HEK293 (cell line): ENCODE measurements at regions not wholly inside any gene's neighbourhood (a gene's known extent, or its start where the extent isn't known, plus 50 kb on each side); places are given as distances from the start of the nearest gene placed in this dataset.

Experiments used
- ZBTB48 ChIP-seq: fragments of 450-650 bp; formaldehyde crosslinking; IDR thresholded peaks from 2 replicates; pipeline ENCODE4 v1.5.1; 2016; ENCODE audit warnings: missing biosample characterization, missing genetic modification characterization
- ZBTB8A ChIP-seq: fragments of 450-650 bp; formaldehyde crosslinking; IDR thresholded peaks from 2 replicates; pipeline ENCODE4 v1.5.1; 2016; ENCODE audit warnings: missing biosample characterization, missing genetic modification characterization
- ZNF16 ChIP-seq: fragments of 450-650 bp; formaldehyde crosslinking; IDR thresholded peaks from 2 replicates; pipeline ENCODE4 v1.5.1; 2016; ENCODE audit warnings: low read depth, missing biosample characterization, missing genetic modification characterization
- ZNF530 ChIP-seq: fragments of 450-650 bp; formaldehyde crosslinking; IDR thresholded peaks from 2 replicates; pipeline ENCODE4 v1.5.1; 2016; ENCODE audit warnings: low read depth, missing biosample characterization, missing genetic modification characterization
- TF ChIP-seq, protein P1 (sequence below): fragments of 450-650 bp; formaldehyde crosslinking; IDR thresholded peaks from 2 replicates; pipeline ENCODE4 v1.5.1; 2016; ENCODE audit warnings: missing biosample characterization, missing genetic modification characterization

DNA sequence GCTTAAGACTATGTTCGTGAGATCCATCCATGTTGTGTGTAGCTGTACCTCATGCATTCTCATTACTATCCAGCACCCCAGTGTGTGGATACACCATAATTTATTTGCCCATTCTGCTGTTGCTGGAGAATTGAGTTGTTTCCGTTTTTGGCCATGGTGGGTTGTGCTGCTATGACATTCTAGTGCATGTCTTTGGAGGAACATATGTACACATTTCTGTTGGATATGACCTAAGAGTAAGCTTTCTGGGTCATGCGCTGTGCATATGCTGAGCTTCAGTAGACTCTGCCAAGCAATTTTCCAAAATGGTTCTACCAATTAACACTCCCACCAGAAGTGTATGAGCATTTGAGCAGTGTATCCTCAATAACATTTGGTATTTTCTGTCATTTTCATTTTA lies 316.6 kb downstream of the MIAT start:
- TF ChIP-seq ZBTB48 (tag by site-specific recombination) (no peak), ZBTB8A (tag by site-specific recombination) (no peak), ZNF530 (tag by site-specific recombination) (no peak), ZNF16 (tag by site-specific recombination) (no peak)
- TF ChIP-seq, protein P1, sequence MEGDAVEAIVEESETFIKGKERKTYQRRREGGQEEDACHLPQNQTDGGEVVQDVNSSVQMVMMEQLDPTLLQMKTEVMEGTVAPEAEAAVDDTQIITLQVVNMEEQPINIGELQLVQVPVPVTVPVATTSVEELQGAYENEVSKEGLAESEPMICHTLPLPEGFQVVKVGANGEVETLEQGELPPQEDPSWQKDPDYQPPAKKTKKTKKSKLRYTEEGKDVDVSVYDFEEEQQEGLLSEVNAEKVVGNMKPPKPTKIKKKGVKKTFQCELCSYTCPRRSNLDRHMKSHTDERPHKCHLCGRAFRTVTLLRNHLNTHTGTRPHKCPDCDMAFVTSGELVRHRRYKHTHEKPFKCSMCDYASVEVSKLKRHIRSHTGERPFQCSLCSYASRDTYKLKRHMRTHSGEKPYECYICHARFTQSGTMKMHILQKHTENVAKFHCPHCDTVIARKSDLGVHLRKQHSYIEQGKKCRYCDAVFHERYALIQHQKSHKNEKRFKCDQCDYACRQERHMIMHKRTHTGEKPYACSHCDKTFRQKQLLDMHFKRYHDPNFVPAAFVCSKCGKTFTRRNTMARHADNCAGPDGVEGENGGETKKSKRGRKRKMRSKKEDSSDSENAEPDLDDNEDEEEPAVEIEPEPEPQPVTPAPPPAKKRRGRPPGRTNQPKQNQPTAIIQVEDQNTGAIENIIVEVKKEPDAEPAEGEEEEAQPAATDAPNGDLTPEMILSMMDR (tag by site-specific recombination): no peak
